Liver (tissue), 3 donors: ENCODE measurements at regions not wholly inside any gene's neighbourhood (a gene's known extent, or its start where the extent isn't known, plus 50 kb on each side); places are given as distances from the start of the nearest gene placed in this dataset.

Source experiments
- EGR1 ChIP-seq, 2 donors: IDR thresholded peaks; 2 replicates each; pipeline ENCODE4 v1.6.1; 2016 to 2018; ENCODE audit warnings: antibody characterized with exemption in 2 of 2, low read depth in 2 of 2
- GABPA ChIP-seq, 2 donors: IDR thresholded peaks in 1 of 2; conservative IDR thresholded peaks in 1 of 2; 2 replicates each; pipeline ENCODE4 v1.6.1; 2016; ENCODE audit warnings: antibody characterized with exemption in 2 of 2, mild to moderate bottlenecking in 1 of 2, moderate library complexity in 1 of 2
- HNF4G ChIP-seq: IDR thresholded peaks from 2 replicates; pipeline ENCODE4 v1.6.1; 2016; ENCODE audit warnings: antibody characterized with exemption
- JUND ChIP-seq, 2 donors: IDR thresholded peaks; 2 replicates each; pipeline ENCODE4 v1.6.1; 2016; ENCODE audit warnings: antibody characterized with exemption in 2 of 2
- TAF1 ChIP-seq: conservative IDR thresholded peaks from 2 replicates; pipeline ENCODE4 v1.6.1; 2016; ENCODE audit warnings: antibody characterized with exemption, mild to moderate bottlenecking
- YY1 ChIP-seq: IDR thresholded peaks from 2 replicates; pipeline ENCODE4 v1.6.1; 2016; ENCODE audit warnings: antibody characterized with exemption, mild to moderate bottlenecking
- TF ChIP-seq, protein P1 (sequence below): IDR thresholded peaks from 2 replicates; pipeline ENCODE4 v1.6.1; 2016; ENCODE audit warnings: antibody characterized with exemption, mild to moderate bottlenecking
- TF ChIP-seq, protein P2 (sequence below): fragments of 150-350 bp; IDR thresholded peaks from 2 replicates; pipeline ENCODE4 v1.5.1; 2017; ENCODE audit warnings: improper control_type of control experiment, low read depth, low read length; ENCODE audit not compliant: missing input control
- TF ChIP-seq, protein P3 (sequence below): IDR thresholded peaks from 2 replicates; pipeline ENCODE4 v1.6.1; 2016; ENCODE audit warnings: antibody characterized with exemption
- TF ChIP-seq, protein P4 (sequence below): IDR thresholded peaks from 2 replicates; pipeline ENCODE4 v1.6.1; 2016; ENCODE audit warnings: antibody characterized with exemption
- TF ChIP-seq, protein P5 (sequence below): IDR thresholded peaks from 2 replicates; pipeline ENCODE4 v1.6.1; 2016; ENCODE audit warnings: antibody characterized with exemption
- donor health status: healthy.
- donor health status: healthy.

DNA sequence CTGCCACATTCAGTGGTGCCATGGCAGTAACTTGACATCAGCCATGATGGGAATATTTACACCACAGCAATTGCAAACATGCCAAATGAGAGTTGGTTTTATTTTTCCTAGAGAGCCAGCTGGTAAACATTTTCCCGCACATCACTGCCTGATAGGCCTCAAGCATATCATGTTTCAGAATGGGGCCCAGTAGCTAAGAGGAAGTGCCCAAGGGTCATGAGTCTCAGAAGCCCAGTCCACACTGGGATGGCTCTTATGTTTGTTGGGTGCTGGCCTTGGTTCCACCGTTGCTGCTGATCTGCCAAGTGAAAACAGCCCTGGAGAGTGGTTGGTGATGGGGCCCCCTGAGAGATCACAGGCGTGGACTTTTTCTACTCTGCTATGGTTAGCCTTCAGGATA lies 64.3 kb upstream of the NAV2 start:
- TF ChIP-seq, protein P1, sequence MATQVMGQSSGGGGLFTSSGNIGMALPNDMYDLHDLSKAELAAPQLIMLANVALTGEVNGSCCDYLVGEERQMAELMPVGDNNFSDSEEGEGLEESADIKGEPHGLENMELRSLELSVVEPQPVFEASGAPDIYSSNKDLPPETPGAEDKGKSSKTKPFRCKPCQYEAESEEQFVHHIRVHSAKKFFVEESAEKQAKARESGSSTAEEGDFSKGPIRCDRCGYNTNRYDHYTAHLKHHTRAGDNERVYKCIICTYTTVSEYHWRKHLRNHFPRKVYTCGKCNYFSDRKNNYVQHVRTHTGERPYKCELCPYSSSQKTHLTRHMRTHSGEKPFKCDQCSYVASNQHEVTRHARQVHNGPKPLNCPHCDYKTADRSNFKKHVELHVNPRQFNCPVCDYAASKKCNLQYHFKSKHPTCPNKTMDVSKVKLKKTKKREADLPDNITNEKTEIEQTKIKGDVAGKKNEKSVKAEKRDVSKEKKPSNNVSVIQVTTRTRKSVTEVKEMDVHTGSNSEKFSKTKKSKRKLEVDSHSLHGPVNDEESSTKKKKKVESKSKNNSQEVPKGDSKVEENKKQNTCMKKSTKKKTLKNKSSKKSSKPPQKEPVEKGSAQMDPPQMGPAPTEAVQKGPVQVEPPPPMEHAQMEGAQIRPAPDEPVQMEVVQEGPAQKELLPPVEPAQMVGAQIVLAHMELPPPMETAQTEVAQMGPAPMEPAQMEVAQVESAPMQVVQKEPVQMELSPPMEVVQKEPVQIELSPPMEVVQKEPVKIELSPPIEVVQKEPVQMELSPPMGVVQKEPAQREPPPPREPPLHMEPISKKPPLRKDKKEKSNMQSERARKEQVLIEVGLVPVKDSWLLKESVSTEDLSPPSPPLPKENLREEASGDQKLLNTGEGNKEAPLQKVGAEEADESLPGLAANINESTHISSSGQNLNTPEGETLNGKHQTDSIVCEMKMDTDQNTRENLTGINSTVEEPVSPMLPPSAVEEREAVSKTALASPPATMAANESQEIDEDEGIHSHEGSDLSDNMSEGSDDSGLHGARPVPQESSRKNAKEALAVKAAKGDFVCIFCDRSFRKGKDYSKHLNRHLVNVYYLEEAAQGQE: no peak
- TF ChIP-seq, protein P2, sequence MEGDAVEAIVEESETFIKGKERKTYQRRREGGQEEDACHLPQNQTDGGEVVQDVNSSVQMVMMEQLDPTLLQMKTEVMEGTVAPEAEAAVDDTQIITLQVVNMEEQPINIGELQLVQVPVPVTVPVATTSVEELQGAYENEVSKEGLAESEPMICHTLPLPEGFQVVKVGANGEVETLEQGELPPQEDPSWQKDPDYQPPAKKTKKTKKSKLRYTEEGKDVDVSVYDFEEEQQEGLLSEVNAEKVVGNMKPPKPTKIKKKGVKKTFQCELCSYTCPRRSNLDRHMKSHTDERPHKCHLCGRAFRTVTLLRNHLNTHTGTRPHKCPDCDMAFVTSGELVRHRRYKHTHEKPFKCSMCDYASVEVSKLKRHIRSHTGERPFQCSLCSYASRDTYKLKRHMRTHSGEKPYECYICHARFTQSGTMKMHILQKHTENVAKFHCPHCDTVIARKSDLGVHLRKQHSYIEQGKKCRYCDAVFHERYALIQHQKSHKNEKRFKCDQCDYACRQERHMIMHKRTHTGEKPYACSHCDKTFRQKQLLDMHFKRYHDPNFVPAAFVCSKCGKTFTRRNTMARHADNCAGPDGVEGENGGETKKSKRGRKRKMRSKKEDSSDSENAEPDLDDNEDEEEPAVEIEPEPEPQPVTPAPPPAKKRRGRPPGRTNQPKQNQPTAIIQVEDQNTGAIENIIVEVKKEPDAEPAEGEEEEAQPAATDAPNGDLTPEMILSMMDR: no peak
- TF ChIP-seq HNF4G (no peak), TAF1 (no peak), GABPA (IDR thresholded peaks at IDR 0.05 in 1 of 2, conservative IDR thresholded peaks at IDR 0.05 in 1 of 2) (no peak), JUND (IDR thresholded peaks at IDR 0.05) (no peak), YY1 (no peak), EGR1 (IDR thresholded peaks at IDR 0.05; ENCODE audit: low read depth in 2 of 2) (no peak)
- TF ChIP-seq, protein P3, sequence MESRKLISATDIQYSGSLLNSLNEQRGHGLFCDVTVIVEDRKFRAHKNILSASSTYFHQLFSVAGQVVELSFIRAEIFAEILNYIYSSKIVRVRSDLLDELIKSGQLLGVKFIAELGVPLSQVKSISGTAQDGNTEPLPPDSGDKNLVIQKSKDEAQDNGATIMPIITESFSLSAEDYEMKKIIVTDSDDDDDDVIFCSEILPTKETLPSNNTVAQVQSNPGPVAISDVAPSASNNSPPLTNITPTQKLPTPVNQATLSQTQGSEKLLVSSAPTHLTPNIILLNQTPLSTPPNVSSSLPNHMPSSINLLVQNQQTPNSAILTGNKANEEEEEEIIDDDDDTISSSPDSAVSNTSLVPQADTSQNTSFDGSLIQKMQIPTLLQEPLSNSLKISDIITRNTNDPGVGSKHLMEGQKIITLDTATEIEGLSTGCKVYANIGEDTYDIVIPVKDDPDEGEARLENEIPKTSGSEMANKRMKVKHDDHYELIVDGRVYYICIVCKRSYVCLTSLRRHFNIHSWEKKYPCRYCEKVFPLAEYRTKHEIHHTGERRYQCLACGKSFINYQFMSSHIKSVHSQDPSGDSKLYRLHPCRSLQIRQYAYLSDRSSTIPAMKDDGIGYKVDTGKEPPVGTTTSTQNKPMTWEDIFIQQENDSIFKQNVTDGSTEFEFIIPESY: no peak
- TF ChIP-seq, protein P4, sequence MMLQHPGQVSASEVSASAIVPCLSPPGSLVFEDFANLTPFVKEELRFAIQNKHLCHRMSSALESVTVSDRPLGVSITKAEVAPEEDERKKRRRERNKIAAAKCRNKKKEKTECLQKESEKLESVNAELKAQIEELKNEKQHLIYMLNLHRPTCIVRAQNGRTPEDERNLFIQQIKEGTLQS: no peak
- TF ChIP-seq, protein P5, sequence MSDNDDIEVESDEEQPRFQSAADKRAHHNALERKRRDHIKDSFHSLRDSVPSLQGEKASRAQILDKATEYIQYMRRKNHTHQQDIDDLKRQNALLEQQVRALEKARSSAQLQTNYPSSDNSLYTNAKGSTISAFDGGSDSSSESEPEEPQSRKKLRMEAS: no peak
